ENCODE measurements at regions not wholly inside any gene's neighbourhood (a gene's known extent, or its start where the extent isn't known, plus 50 kb on each side); places are given as distances from the start of the nearest gene placed in this dataset.
"Not testable (repeated sequence)": the region's sequence is repeated elsewhere in the genome, so short reads cannot be mapped to it uniquely, and the experiment has no call there.

DNA sequence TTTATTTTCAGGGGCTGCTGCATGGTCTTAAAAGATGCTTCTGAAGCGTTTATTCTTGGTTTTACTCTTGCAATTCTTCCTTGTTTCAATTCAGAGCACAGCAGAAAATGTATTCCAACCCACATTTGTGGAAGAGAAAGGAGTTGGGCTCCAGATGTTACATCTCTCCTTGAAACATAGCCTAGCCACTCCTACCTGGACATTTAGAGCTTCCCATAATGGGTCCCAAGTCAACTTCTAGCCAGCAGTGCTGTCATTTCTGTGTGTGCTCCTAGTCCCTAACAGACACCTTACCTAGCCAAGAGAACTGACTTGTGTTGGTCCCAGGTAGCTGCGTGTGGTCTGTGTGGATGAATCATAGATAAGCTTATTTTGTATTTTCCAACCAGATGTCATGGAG lies 61.2 kb upstream of the ANKRD55 start:
- H3K4me1 ChIP-seq (ENCODE audit: control insufficient read depth, extremely low read depth, insufficient read depth, low read length), result no peaks in the 10 kb centered on the region
- no peak overlapping the region for H3K9ac ChIP-seq (ENCODE audit: insufficient read depth, low read length)
- no peak overlapping the region for H2AFZ ChIP-seq (ENCODE audit: low read length)
- H3K4me3 ChIP-seq (replicated peaks in 1 of 4; ENCODE audit: control extremely low read depth in 1 of 4, insufficient read depth in 1 of 4, low read depth in 3 of 4, low read length in 4 of 4), result no peak overlapping the region
- no peaks in the 10 kb centered on the region for H3K27me3 ChIP-seq (ENCODE audit: control insufficient read depth, insufficient read depth, low read length)
- H4K20me1 ChIP-seq (ENCODE audit: control insufficient read depth, extremely low read depth, insufficient read depth, low read length), result no peaks in the 10 kb centered on the region
- no peaks in the 10 kb centered on the region for H3K36me3 ChIP-seq (ENCODE audit: control insufficient read depth, insufficient read depth, low read length)
- no peak for DNase-seq (ENCODE audit: low read depth in 2 of 2)
- TF ChIP-seq, protein P1, sequence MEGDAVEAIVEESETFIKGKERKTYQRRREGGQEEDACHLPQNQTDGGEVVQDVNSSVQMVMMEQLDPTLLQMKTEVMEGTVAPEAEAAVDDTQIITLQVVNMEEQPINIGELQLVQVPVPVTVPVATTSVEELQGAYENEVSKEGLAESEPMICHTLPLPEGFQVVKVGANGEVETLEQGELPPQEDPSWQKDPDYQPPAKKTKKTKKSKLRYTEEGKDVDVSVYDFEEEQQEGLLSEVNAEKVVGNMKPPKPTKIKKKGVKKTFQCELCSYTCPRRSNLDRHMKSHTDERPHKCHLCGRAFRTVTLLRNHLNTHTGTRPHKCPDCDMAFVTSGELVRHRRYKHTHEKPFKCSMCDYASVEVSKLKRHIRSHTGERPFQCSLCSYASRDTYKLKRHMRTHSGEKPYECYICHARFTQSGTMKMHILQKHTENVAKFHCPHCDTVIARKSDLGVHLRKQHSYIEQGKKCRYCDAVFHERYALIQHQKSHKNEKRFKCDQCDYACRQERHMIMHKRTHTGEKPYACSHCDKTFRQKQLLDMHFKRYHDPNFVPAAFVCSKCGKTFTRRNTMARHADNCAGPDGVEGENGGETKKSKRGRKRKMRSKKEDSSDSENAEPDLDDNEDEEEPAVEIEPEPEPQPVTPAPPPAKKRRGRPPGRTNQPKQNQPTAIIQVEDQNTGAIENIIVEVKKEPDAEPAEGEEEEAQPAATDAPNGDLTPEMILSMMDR (conservative IDR thresholded peaks at IDR 0.05 in 1 of 2, IDR thresholded peaks at IDR 0.05 in 1 of 2; ENCODE audit: low read depth in 1 of 2, low read length in 2 of 2), result no peak
- TF ChIP-seq EZH2 (IDR thresholded peaks at IDR 0.05; ENCODE audit: low read length, missing control alignments), result no peak
- H3K27ac ChIP-seq (ENCODE audit: insufficient read depth, low read length), result no peak overlapping the region
- H3K9me3 ChIP-seq (ENCODE audit: control insufficient read depth, insufficient read depth, low read depth, low read length), result no peaks in the 10 kb centered on the region
- H3K79me2 ChIP-seq (ENCODE audit: control insufficient read depth, insufficient read depth, low read length), result no peaks in the 10 kb centered on the region
- no peak overlapping the region for H3K4me2 ChIP-seq (ENCODE audit: extremely low read depth, insufficient read depth, low read length)

- not testable (repeated sequence) for H3K4me2 ChIP-seq (ENCODE audit: extremely low read depth, insufficient read depth, low read length); H3K27me3 ChIP-seq (ENCODE audit: control insufficient read depth, insufficient read depth, low read length); H3K4me1 ChIP-seq (ENCODE audit: control insufficient read depth, extremely low read depth, insufficient read depth, low read length); H3K27ac ChIP-seq (ENCODE audit: insufficient read depth, low read length); DNase-seq (ENCODE audit: low read depth in 2 of 2); H3K36me3 ChIP-seq (ENCODE audit: control insufficient read depth, insufficient read depth, low read length); H2AFZ ChIP-seq (ENCODE audit: low read length); H3K9ac ChIP-seq (ENCODE audit: insufficient read depth, low read length); H3K4me3 ChIP-seq (replicated peaks in 1 of 4; ENCODE audit: control extremely low read depth in 1 of 4, insufficient read depth in 1 of 4, low read depth in 3 of 4, low read length in 4 of 4); H3K9me3 ChIP-seq (ENCODE audit: control insufficient read depth, insufficient read depth, low read depth, low read length); H4K20me1 ChIP-seq (ENCODE audit: control insufficient read depth, extremely low read depth, insufficient read depth, low read length); H3K79me2 ChIP-seq (ENCODE audit: control insufficient read depth, insufficient read depth, low read length)
These were observed 59.7 kb upstream of the ANKRD55 start for GRCh38 chr5:56292874-56293273.

DNA sequence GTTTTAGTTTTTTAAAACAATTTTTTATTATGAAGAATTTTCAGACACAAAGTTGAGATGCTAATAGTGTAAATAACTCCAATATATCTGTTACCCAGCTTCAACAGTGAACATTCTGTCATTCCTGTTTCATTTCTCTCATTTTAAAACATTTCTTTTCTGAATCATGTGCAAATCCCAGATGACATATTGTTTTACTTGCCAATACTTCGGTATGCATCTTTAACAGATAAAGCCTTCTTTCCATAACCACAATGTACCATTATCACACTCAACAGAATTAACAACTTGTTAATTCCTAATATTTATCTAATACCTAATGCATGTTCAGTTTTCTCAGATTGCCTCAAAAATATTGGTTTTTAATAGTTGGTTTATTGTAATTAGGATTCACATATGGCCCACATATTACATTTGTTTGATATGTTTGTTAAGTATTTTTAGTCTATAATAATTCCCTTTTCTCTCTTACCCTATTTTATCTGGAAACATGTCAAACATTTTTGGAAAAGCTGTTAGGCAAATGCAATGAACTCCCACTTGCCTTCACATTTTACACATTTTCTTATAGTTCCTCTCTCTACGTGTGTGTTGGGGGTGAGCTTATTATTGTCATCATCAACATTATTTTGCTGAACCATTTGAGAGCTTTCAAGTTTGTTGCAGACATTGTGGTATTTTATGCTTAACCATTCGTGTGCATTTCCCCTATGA lies 58.7 kb upstream of the ANKRD55 start:
- Histone ChIP-seq H3K4me3 (replicated peaks in 1 of 4; ENCODE audit: control extremely low read depth in 1 of 4, insufficient read depth in 1 of 4, low read depth in 3 of 4, low read length in 4 of 4) (no peak overlapping the region), H3K27ac (ENCODE audit: insufficient read depth, low read length) (no peak overlapping the region), H3K9ac (ENCODE audit: insufficient read depth, low read length) (no peak overlapping the region), H3K36me3 (ENCODE audit: control insufficient read depth, insufficient read depth, low read length) (no peaks in the 10 kb centered on the region), H3K9me3 (ENCODE audit: control insufficient read depth, insufficient read depth, low read depth, low read length) (no peaks in the 10 kb centered on the region), H2AFZ (ENCODE audit: low read length) (no peak overlapping the region), H3K79me2 (ENCODE audit: control insufficient read depth, insufficient read depth, low read length) (no peaks in the 10 kb centered on the region), H4K20me1 (ENCODE audit: control insufficient read depth, extremely low read depth, insufficient read depth, low read length) (no peaks in the 10 kb centered on the region), H3K4me1 (ENCODE audit: control insufficient read depth, extremely low read depth, insufficient read depth, low read length) (no peaks in the 10 kb centered on the region), H3K27me3 (ENCODE audit: control insufficient read depth, insufficient read depth, low read length) (no peaks in the 10 kb centered on the region), H3K4me2 (ENCODE audit: extremely low read depth, insufficient read depth, low read length) (no peak overlapping the region)
- no peak for TF ChIP-seq EZH2 (IDR thresholded peaks at IDR 0.05; ENCODE audit: low read length, missing control alignments)
- TF ChIP-seq, protein P1 (conservative IDR thresholded peaks at IDR 0.05 in 1 of 2, IDR thresholded peaks at IDR 0.05 in 1 of 2; ENCODE audit: low read depth in 1 of 2, low read length in 2 of 2), result no peak
- no peak for DNase-seq (ENCODE audit: low read depth in 2 of 2)

Data from fibroblast of lung (primary cell).